ENCODE measurements at regions not wholly inside any gene's neighbourhood (a gene's known extent, or its start where the extent isn't known, plus 50 kb on each side); places are given as distances from the start of the nearest gene placed in this dataset.
A peak's percentile ranks its signal among the peaks of the same experiment; 100 is the strongest.
"Not testable (repeated sequence)": the region's sequence is repeated elsewhere in the genome, so short reads cannot be mapped to it uniquely, and the experiment has no call there.

DNA sequence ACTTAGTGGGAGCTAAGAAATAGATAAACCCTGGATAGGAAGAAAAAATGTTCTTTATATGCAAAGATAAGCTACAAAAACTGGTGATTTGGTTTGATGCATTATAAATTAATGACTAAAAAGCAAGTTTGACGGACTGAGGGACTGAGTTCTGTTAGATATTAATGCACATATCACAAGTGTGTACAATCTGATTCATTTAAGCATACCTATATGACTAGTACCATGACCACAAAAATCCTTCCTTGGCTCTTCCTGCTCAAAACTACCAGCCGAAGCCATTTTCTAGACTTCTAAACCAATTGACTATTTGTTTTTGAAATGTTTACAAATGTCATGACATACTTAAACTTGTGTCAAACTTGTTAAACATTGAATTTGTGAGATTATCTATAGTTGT is 374.5 kb upstream of the MON1B start:
- no peak for DNase-seq (ENCODE audit: low spot score)

- DNase-seq (ENCODE audit: low spot score): no peak
Measured at GRCh38 chr16:76818606-76819181, 372.3 kb upstream of the MON1B start.

DNA sequence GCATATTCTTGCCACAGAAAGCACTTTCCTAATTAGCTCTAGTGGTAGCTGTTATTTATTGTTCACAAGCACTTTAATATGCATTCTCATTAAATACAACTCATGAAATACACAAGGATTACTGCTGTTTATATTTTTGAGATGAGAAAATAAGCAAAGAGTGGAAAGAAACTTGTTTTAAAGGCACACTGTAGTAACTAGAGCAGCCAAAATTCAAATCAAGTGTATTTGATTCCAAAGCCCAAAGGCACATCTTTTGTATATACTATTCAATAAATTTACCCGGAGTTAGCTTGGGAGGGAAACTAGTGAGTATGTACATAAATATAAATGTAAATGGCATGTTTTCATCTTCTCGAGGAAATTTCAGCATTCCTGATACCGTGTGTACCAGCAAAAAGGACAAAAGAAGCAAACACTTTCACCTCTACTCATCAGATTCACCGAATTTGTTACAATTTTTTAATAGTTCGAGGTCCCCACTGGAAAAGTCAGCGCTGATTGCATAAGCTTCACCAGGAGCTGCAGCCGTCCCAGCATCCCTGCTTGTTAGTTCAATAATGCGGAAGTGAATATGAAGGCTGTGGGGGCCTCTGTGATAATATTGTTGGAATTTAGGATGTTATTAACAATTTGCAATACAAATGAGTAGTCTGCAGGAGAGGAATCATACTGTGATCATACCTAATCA is 371.6 kb upstream of the MON1B start:
- DNase-seq (ENCODE audit: low spot score): no peak

GRCh38 chr16:76824221-76824620 is 366.8 kb upstream of the MON1B start:
- DNase-seq (ENCODE audit: low spot score): no peak

DNA sequence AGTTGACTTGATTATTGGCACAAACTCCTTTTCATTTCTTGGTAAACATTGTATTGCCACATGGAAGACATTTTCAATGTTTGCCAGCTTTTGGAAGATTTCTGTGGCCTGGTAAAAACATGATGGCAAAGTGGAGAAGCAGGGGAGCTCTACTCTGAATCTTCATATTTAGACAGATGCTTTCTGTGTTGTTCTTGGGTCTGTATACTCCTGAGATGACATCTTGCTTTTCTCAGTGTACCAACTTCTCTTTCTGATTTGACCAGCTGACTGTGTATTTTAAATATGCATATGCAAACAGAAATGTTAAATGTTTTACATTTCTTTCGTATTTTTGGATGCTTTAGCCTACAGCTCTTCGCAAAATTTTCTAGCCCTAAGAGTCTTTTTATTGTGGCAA is 366.2 kb upstream of the MON1B start:
- no peak for DNase-seq (ENCODE audit: low spot score)

GRCh38 chr16:76835339-76835738 is 355.7 kb upstream of the MON1B start:
- no peak for DNase-seq (ENCODE audit: low spot score)

GRCh38 chr16:76835779-76836300 is 355.1 kb upstream of the MON1B start:
- DNase-seq (ENCODE audit: low spot score): no peak

- no peak for DNase-seq (ENCODE audit: low spot score)
Measured at GRCh38 chr16:76837872-76838271, 353.1 kb upstream of the MON1B start.

DNA sequence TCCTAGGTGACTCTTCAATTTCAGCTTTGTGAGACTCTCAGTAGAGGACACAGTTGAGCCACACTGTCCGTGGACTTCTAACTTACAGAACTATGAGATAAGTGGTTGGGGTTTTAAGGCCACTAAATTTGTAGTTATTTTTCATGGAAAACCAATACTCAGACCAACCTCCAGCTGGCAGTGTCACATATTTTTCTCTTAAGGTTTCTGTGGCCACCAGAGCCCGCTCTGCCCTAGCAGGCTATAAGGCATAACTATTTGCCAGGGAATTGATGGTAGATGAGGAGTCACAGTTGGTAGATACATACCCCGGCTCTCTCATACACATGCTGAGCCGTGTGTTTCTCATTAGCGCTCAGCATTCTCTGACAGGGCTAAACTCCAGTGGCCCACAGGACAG is 336.8 kb upstream of the MON1B start:
- DNase-seq (ENCODE audit: low spot score): peak; percentile 23

DNA sequence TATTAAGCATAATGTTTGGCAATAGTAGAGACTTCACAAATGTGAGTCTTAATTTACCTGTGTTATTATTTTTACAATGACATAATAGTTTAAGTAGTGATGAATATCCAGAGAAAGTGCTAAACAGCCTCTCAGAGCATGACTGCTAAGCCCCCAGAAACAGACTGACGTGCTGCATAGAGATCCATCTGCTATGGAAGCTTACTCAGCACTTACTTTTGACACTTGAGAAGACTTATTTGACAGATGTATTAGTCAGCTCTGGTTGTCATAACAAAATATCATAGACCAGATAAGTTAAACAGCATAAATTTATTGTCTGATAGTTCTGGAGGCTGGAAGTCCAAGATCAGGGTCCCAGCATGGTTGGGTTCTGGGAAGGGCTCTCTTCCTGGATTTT is 334.9 kb upstream of the MON1B start:
- DNase-seq (ENCODE audit: low spot score): peak; percentile 1

DNA sequence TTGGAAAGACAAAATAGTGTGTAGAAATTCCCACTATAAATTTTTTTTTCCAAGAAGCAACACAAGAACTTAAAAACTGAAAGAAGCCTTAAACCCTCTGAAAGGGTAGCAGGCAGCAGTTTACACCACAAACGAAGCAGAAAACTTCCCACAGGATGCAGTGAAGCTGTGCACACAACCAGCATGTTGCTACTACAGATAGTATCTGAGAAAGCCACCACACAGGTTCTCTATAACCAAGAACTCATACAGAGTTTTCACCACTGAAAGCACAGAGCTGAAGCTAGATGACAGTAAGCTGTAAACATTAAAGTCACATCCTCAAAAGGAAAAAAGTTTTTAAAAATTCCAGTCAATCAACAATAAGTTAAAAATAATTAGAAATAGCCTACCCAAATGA is 333.6 kb upstream of the MON1B start:
- DNase-seq (ENCODE audit: low spot score): no peak

DNA sequence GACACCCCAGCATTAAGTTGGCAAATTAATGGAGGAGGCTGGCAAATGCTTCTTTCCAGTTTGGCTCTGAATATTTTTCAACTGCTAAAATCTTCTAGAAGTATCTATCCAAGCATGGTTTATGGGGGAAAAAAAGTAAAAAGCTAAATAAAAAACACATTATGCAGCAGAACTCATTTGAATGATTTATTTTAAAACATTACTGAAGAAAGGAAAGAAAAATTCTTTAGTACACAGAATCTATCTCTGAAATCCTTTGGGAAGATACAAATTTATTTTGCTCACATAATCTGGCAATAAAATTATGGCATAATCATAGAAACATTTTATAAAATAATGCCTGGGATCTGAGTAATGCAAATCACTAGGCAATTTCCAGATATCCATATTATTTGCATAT is 328.1 kb upstream of the MON1B start:
- no peak for DNase-seq (ENCODE audit: low spot score)

GRCh38 chr16:76866994-76867393 is 324.0 kb upstream of the MON1B start:
- no peak for DNase-seq (ENCODE audit: low spot score)

DNA sequence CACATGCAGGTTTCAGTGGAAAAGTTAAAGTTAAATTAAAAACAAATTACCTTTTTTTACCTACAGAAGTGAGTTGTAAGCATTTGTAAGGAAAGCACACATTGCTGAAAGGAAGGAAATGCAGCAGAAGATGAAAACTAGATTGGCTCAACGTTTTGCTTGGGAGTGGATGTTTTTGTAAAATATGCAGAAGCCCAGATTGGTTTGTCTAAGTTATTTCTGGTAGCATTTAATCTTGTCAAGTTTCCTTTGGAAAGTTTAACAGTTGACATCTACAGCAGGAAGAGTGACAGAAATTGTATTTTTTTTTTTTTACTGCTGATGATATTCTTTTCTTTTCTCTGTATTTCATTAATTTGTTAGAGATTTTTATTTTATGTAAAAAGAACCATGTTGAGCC is 315.1 kb upstream of the MON1B start:
- DNase-seq (ENCODE audit: low spot score): no peak

DNA sequence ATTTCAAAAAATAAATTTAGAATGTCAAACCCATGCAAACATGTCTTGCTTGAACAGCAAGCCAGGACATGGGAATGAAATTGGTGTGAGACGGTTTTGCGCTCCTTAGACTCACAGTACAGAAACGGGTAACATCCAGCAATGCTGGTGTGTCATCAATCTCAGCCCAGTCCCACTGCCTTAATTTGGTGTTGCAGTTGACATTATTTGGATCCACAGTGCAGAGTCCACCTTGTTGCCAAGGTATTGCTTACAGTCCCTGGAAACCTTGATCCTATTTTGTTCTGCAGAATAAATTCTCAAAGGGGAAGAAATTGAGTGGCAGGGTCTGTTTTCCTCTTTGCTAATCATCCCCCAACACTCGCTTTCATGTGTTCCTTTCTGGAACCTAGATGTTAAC is 311.6 kb upstream of the MON1B start:
- no peak for DNase-seq (ENCODE audit: low spot score)

GRCh38 chr16:76880523-76880922 is 310.5 kb upstream of the MON1B start:
- DNase-seq (ENCODE audit: low spot score): not testable (repeated sequence)

- no peak for DNase-seq (ENCODE audit: low spot score)
Measured at GRCh38 chr16:76882105-76882504, 308.9 kb upstream of the MON1B start.

DNA sequence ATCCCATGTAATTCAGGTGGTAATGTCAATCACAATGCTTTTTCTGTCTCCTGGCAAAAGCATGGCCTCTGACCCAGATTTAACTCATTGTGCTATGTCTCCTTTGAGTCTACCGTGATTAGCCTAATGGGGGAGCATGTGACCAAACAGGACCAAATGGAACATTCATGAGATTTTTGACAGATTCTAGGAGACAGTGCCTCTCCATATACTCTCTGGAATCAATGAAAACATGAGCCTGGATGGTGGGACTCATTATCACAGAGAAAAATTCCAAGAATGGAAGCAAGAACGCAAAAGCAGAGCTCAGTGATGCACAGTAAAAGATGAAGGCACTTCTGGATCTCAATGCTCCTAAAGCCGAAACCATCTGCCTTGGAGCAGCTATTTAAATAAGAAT is 307.9 kb upstream of the MON1B start:
- DNase-seq (ENCODE audit: low spot score): no peak

DNA sequence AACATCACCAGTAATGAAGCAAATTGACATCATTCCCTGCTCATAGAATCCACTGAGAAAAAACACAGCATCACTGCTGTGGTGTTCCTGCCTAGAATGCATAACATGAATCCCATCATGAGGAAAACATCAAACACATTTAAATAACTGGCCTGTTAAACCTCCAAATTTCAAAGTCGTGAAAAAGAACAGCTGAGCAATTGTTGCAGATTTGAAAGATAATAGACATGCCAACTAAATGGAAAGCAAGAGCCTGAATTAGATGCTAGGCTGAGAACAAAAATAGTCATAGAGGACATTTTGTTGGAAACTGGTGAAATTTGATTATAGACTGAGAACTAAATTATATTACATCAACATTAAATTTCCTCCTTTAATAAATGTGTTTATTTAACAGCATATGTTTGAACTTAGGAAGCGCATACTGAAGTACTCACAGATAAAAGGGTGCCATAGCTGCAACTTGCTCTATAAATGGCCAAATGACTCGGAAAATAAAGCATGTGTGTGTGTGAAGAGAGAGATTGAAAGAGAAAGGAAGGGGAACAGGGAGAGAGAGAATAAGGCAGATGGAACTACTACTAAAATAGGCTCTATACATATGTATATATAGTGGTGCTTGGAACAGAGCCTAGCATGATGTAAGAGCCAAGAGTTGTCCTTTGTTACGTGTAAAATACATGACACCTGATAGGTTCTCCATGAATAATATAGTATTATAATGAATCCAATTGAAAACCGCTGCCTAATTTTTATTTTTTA is 305.0 kb upstream of the MON1B start:
- no peak for DNase-seq (ENCODE audit: low spot score)

GRCh38 chr16:76897816-76898215 is 293.2 kb upstream of the MON1B start:
- no peak for DNase-seq (ENCODE audit: low spot score)

DNA sequence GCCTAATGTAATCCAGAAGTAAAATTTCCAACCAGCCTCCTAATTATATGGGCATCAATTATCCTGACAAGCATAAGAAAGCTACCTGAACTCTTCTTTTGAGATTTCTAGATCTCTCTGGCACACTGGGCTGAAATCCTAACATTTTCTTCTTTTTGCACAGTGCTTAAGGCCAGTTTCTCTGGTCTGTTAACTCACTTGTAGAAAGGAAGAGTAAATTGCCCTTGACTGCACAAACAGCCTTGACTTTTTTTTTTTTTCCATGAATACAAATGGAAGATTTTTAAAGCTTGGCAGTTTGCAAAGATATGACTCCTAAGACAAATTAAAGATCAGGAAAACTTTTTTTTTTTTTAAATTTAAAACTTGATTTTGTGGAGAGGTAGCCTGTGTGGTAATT is 291.2 kb upstream of the MON1B start:
- DNase-seq (ENCODE audit: low spot score): no peak

DNA sequence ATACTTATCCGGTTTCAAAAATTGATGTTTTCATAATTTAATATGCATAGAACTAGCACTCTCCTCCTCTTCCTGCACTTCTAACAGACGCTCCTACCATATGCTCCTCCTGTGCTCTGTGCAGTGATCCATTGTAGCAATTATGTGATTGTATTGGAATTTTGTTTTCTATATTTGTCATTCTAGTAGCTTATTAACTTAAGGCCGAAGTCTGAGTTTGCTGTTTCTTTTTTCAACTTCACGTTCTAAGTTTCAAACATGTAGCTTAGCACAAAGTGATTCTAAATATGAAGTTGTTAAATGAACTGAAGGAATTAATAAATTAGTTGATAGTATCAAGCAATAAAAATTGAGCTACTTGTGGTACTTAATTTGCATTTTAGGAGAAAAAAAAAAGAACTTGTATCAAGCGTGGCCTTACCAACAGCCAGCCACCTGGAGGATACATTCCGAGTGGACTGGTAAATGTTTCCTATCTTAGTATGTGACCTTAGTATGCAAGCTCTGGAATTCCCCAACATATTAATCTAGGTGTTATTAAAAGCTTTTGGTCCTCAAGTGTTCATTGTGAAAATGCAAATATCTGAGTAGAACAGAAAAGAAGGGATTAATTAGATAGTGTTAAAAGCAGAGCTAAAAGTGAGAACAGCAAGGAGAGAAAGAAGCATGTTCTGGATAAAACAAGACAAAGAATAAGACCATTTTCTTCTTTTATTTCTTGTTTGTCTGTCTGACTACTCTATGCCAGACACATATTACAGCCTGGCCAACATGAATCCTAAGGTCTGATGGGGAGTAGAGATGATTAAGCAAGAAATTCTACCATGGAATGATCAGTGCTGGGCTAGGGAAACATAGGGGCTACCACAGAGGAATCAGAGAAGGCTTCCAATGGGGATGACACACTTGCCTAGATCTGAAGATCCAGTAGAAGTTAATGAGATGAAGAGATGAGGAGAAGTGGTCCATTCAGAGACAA is 290.4 kb upstream of the MON1B start:
- DNase-seq (ENCODE audit: low spot score): no peak

Measured in RKO (cell line).